Middle frontal gyrus (tissue), 1 donor: ENCODE measurements at regions not wholly inside any gene's neighbourhood (a gene's known extent, or its start where the extent isn't known, plus 50 kb on each side); places are given as distances from the start of the nearest gene placed in this dataset.
A peak's percentile ranks its signal among the peaks of the same experiment; 100 is the strongest.
"Not testable (repeated sequence)": the region's sequence is repeated elsewhere in the genome, so short reads cannot be mapped to it uniquely, and the experiment has no call there.

Experiments
- DNase-seq: peaks from one replicate; pipeline ENCODE4 v3.0.0-alpha.2; 2015; ENCODE audit warnings: low spot score; ENCODE audit errors: extremely low spot score

GRCh38 chrY:12448561-12448960 is 252.5 kb upstream of the USP9Y start:
- not testable (repeated sequence) for DNase-seq

DNA sequence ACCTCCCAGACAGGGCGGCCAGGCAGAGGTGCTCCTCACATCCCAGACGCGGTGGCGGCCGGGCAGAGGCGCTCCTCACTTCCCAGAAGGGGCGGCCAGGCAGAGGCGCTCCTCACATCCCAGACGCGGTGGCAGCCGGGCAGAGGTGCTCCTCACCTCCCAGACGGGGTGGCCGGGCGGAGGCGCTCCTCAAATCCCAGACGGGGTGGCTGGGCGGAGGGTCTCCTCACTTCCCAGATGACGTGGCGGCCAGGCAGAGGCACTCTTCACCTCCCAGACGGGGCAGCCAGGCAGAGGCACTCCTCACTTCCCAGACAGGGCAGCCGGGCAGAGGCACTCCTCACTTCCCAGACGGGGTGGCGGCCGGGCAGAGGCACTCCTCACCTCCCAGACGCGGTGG is 247.7 kb upstream of the USP9Y start:
- DNase-seq, result not testable (repeated sequence)

- no peak for DNase-seq
Observed at GRCh38 chrY:12459965-12460364, 241.1 kb upstream of the USP9Y start.

DNA sequence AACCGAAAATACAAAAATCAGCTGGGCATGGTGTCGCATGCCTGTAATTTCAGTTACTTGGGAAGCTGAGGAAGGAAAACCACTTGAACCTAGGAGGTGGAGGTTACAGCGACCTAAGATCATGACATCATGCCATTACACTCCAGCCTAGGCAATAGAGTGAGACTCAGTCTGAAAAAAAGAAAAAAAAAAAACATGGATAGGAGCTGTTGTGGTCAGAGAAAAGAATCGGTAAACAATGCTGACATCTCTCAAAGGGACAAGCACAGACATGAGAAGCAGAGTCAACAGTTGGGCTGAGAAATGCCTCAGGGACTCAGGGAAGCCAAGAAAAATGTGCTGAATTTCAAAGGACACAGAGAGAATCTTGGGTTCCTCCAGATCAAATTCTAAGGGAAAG is 236.9 kb upstream of the USP9Y start:
- no peak for DNase-seq

GRCh38 chrY:12465706-12466105 is 235.3 kb upstream of the USP9Y start:
- no peak for DNase-seq

DNA sequence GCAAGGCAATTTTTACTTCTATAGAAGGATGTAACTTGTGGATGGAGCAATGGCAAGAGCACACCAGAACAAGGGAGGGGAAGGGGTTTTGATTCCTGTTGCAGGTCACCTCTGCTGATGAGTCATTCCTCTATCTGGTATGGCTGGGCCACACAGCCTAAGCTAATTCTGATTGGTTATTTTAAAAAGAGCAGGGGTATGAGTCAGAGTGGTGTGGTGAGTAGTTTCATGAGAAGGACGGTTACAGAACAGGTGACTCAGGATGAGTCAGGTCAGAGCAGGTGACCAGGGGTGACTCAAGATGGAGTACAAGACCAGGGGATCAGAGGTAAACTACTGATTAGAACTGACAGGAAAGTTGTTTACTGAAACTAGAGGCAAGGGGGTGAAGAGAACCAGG is 231.9 kb upstream of the USP9Y start:
- no peak for DNase-seq

- DNase-seq, result no peak
Observed at GRCh38 chrY:12474472-12474871, 226.6 kb upstream of the USP9Y start.

- no peak for DNase-seq
Observed at GRCh38 chrY:12479382-12479781, 221.6 kb upstream of the USP9Y start.

DNA sequence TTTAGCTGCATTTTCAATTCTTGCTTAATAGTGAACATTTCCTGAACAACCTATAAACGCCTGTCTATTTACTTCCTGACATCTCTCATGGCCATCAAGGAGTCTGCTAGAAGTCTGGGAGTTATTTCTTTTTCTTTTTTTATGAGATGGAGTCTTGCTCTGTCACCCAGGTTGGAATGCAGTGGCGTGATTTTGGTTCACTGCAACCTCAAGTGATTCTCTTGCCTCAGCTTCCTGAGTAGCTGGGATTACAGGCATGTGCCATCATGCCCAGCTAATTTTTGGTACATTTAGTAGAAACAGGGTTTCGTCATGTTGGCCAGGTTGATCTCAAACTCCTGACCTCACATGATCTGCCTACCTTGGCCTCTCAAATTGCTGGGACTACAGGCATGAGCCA is 217.6 kb upstream of the USP9Y start:
- no peak for DNase-seq

- DNase-seq, result no peak
Observed at GRCh38 chrY:12490558-12491209, 210.3 kb upstream of the USP9Y start.

DNA sequence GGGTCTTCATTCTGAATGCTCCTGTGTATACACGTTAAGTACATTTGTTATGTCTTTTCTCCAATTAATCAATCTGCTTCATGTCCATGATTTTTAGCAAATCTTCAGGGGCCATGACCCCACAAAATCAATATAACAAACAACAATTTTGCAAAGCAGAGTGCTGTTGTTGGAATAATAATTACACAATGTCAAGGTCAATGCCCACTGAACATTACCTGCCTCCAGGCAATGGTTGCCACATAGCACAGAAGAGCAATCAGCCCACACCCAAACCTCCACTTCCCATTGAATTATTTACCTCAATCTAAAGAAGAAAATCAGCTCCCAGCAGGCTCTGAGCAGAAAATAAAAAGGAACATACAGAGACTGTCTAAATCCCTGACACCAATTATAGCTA is 208.8 kb upstream of the USP9Y start:
- no peak for DNase-seq

DNA sequence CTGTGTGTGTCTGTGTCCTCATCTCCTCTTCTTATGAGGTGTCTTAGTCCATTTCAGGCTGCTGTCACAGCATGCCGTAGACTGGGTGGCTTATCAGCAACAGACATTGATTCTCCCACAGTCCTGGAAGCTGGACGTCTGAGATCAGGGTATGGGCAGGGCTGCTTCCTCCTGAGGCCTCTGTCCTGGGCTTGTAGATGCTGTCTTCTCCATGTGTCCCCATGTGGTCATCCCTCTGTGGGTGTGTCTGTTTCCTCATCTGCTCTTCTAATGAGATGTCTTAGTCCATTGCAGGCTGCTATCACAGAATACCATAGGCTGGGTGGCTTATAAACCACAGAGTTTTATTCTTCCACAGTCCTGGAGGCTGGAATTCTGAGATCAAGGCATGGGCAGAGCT is 205.0 kb upstream of the USP9Y start:
- DNase-seq, result no peak

GRCh38 chrY:12500096-12500495 is 200.9 kb upstream of the USP9Y start:
- no peak for DNase-seq

GRCh38 chrY:12504028-12504427 is 197.0 kb upstream of the USP9Y start:
- not testable (repeated sequence) for DNase-seq

DNA sequence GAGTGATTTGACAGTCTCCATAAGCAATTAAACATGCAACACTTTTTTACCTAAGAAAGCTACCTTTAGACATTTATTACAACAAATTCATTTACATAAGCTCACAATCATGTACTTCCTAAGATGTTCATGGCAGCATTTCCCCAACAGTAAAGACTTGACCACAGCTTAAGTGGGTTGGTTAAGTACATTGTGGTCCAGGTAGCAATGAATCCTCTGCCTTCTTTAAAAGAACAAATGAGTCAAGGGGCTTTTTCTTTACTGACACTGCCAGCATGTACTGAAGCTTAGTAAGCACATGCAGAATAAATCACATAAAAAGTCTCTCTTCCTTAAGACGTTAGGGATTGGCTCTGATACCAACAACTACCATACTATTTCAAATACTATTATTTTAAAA is 183.7 kb upstream of the USP9Y start:
- no peak for DNase-seq

DNA sequence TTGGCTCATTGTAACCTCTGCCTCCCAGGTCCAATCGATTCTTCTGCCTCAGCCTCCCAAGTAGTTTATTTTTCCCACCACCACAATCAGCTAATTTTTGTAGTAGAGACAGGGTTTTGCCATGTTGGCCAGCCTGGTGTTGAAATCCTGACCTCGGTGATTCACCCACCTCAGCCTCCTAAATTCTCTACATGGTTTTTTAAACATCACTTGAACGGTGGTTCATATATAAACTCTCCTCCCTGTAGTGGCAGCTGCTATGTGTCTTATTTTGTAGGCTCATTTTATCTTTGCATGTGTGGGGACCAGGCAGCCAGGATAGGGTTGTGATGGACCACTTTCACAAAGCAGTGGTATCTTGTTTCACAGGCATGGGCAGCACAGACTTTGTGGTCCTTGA is 175.8 kb upstream of the USP9Y start:
- no peak for DNase-seq

DNA sequence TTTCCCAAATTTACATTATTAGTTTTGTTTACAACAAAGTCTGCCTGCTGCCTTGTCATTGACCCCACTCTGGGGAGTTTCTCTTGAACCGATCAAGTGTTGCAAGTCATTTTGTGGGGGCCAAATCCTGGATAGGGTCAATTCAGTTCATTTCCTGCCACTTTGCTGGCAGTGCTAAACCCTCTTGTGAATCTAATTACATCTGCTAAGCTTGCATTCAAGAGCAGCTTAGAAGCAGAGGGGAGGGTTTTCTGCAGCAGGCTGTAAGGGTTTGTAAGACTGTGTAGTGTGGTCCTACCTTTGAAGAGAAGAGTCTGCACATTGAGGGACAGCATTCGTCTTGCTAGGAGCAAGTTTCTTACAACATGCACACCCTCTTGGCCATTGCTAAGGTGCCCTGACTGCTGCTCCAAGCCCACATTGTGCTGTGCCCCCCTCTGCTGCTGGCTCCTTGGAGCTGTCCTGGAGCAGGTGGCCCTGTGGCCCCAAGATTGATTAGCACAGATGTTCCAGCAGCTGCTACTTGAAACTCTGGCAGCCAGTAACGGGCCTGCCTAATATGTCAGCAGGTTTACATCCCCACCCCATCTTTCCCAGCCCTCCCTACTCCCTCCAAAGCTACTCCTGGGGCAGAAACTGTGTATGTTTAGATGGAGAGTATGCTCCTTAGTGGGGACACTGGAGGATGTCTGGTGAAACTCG is 174.5 kb upstream of the USP9Y start:
- no peak for DNase-seq

GRCh38 chrY:12537226-12537854 is 163.7 kb upstream of the USP9Y start:
- DNase-seq, result no peak

- DNase-seq, result no peak
Observed at GRCh38 chrY:12546746-12547420, 154.1 kb upstream of the USP9Y start.

- peak; percentile 4 for DNase-seq
Observed at GRCh38 chrY:12552471-12553283, 148.4 kb upstream of the USP9Y start.

DNA sequence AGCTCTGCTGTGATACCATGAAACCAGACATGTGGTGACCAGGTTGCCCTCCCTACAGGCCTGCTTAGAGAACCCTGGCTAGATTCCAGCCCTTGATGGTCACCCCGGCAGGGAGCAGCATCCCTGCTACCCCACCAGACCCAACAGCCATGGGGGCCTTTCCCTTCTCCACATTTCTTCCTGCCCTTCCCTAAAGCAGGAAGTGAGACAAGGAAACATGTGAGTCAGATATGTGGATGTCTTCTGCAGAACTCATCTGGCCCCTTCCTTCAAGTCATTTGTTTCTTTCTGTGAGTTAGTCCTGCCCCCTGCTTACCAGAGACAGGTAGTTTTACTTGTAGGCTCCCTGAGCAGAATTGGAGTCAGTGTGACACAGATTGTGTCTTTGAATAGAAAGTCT is 147.1 kb upstream of the USP9Y start:
- no peak for DNase-seq
